Upper lobe of left lung (tissue), 4 donors: ENCODE measurements at regions not wholly inside any gene's neighbourhood (a gene's known extent, or its start where the extent isn't known, plus 50 kb on each side); places are given as distances from the start of the nearest gene placed in this dataset.

Source experiments
- EP300 ChIP-seq, 4 donors: sonication (generic); formaldehyde crosslinking; IDR thresholded peaks; one replicate each; pipeline ENCODE4 v1.5.1; 2017; ENCODE audit warnings: antibody characterized with exemption in 4 of 4, control low read depth in 2 of 4
- POLR2A ChIP-seq, 4 donors: fragments of 450-650 bp; IDR thresholded peaks; one replicate each; pipeline ENCODE4 v1.5.1; 2016 to 2017; ENCODE audit warnings: antibody characterized with exemption in 4 of 4, mild to moderate bottlenecking in 2 of 4
- POLR2AphosphoS5 ChIP-seq, 2 donors: sonication (generic); formaldehyde crosslinking; IDR thresholded peaks; one replicate each; pipeline ENCODE4 v1.5.1; 2017; ENCODE audit warnings: antibody characterized with exemption in 2 of 2
- TF ChIP-seq, protein P1 (sequence below), 6 experiments: fragments of 450-650 bp in 4 of 6; fragments of 200-600 bp in 2 of 6; sonication (generic) in 2 of 6; IDR thresholded peaks; one replicate each; pipeline ENCODE4 v1.5.1; 2016 to 2019; ENCODE audit warnings: antibody characterized with exemption in 6 of 6

DNA sequence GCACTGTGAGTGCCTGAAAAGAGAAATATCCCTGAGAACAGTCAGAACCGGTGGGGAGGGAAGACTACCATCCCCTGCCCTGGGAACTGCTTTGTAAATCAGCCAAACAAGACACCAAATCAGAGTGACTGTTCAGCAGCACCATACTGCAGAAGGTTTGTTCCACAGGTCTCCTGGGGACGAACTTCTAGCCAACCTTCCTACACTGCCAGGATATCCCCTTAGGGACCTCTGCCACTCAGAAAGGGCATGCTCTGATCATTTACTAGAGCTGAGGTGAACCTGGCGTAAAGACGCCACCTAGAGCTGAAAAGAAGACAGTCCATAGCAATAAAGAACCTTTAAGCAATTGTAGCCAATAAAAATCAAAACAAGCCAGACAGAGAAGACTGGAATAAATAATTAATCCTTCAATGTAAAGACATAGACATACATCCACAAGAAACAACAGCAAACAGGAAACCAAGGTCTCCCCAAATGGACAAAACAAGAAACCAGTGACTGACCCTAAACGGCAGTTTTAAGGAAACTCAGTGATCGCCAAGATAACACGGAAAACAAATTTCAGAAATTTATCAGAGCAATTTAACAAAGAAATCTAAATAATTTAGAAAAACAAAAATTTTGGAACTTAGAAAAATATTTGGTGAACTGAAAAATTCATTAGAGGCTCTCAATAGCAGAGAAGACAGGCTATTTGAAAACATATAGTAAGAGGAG lies 228.1 kb upstream of the AMIGO2 start:
- no peak for TF ChIP-seq POLR2A (IDR thresholded peaks at IDR 0.05)
- no peak for TF ChIP-seq EP300 (IDR thresholded peaks at IDR 0.05)
- TF ChIP-seq POLR2AphosphoS5 (IDR thresholded peaks at IDR 0.05) = no peak
- TF ChIP-seq, protein P1, sequence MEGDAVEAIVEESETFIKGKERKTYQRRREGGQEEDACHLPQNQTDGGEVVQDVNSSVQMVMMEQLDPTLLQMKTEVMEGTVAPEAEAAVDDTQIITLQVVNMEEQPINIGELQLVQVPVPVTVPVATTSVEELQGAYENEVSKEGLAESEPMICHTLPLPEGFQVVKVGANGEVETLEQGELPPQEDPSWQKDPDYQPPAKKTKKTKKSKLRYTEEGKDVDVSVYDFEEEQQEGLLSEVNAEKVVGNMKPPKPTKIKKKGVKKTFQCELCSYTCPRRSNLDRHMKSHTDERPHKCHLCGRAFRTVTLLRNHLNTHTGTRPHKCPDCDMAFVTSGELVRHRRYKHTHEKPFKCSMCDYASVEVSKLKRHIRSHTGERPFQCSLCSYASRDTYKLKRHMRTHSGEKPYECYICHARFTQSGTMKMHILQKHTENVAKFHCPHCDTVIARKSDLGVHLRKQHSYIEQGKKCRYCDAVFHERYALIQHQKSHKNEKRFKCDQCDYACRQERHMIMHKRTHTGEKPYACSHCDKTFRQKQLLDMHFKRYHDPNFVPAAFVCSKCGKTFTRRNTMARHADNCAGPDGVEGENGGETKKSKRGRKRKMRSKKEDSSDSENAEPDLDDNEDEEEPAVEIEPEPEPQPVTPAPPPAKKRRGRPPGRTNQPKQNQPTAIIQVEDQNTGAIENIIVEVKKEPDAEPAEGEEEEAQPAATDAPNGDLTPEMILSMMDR (IDR thresholded peaks at IDR 0.05) = peak; percentile 35 to 72 (median 58)
